NCI-H1092 (cell line): ENCODE measurements at regions not wholly inside any gene's neighbourhood (a gene's known extent, or its start where the extent isn't known, plus 50 kb on each side); places are given as distances from the start of the nearest gene placed in this dataset.
"Not testable (repeated sequence)": the region's sequence is repeated elsewhere in the genome, so short reads cannot be mapped to it uniquely, and the experiment has no call there.

ENCODE experiments used
- DNase-seq: peaks from one replicate; lab custom pipeline; 2025; lab: John Stamatoyannopoulos, UW

DNA sequence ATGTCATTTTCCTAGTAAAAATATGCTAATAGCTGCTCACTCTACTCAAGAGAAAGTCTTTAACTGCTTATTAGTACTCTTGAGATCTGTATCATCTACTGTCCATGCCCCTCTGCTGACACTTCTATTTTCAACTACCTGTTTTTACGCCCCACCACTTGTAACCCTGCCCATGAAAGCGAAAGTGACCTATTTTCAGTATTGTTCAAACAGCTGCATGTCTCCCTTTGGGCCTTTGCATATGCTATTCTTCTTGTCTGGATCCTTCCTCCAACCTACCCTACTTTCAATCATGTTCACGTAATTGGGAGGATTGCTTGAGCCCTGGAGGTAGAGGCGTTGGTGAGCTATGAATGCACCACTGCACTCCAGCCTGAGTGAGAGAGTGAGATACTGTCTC is 1481.3 kb downstream of the GATA3 start:
- DNase-seq = no peak

DNA sequence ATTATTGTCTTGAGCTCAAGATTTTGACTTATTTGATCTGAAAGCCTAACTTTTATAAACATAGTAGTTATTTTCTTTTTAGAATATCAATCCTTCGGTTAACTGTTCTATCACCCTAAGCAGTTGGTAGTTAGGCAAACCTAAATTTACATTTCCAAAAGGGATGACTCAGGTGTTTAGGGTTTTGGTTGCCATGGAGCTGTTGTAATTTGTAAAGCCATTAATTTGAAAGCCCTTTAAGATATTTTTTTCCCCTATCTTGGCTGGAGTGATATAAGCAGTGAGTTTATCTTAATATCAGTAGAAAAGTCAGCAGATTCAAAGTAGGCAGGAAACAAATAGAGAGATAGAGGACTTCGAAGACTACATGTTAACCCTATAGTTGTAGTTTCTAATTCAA is 1472.6 kb upstream of the CELF2 start:
- no peak for DNase-seq

DNA sequence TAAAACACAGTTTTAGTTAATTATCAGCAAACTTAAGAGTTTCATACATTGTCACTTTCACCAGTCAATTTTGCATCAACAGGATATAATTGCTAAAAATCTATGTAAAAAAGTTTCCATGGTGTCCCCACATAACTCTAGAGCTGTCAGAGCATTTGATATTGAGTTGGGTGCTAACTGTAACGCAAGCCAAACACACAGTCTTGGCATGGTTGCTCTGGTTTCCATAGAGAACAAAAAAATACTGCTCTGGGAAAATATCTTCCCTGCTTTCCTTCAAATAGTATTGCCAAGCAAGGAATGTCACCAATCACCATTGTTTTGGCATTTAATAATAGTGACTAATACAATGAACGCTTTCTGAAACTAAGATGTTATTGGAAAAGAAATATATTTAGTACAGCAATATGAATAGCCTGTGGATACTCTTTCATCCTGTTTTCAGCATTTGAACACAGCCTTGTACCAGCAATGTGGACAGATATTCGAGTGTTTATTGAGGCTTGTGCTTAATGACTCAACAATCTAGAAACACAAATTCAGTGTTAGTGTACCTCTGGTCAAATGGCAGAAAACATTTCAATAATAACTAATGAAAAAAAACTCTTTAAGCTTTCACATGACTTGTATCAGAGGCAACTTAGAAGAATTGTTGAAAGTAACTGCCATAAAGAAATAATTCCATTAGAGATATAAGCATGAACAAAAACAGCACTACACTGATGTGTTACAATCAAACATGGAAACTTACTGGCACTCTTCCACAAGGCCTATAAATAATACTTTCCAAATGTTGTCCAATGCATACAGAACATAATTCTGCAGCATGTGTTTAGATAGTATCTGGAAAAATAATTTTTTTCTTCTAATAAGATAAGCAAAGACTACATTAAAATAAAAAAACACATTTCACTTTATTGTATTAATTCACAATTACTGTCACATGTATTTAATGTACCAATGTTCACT is 1469.5 kb upstream of the CELF2 start:
- DNase-seq = no peak

DNA sequence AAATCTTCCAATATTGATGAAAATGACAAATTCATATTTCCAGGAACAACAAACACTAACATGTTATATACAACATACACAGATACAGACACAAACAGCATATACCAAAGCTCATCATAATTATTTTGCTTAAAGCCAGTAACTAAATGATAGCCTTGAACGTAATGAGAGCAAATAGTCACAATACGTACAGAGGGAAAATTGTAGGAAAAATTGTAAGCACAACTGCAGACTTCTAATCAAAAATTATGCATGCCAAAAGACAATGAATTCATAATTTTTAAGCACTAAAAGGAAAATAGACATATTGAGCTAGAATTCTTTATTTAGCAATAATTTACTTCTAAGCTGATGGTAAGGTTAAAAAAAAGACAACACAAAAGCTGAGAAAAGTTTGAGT is 1466.9 kb upstream of the CELF2 start:
- no peak for DNase-seq

DNA sequence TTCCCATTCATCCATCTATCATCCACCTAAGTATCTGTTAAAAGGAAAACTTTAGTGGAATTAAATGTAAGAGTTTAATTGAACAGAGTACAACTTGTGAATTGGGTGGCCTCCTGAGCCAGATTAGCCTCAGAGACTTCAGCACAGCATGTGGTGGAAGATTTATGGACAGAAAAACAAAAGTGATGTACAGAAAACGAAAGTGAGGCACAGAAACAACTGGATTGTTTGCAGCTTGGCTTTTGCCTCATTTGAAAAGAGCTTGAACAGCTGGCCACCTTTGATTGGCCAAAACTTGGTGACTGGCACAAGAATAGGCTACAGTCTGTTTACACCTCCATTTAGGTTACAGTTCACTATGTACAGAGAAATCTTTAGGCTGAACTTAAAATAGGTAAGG is 1463.4 kb upstream of the CELF2 start:
- DNase-seq = no peak

DNA sequence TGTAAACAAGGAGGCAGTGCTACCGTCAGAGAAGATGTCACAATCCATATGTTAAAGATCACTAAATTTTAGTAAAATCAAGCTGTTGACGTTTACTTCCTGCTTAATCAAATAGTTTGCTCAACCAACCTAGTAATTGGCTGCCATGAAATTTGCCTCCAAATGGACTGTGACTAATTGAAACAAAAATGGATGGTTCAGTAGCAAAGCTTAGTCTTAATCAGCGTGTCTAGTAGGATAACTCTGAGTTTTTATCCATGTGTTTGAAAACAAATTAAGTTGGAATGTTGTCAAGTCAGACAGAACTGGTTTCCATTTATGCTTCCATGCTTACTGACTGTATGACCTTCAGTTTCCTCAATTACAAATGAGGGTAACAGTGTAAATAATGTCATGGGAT is 1456.7 kb upstream of the CELF2 start:
- DNase-seq = no peak

DNA sequence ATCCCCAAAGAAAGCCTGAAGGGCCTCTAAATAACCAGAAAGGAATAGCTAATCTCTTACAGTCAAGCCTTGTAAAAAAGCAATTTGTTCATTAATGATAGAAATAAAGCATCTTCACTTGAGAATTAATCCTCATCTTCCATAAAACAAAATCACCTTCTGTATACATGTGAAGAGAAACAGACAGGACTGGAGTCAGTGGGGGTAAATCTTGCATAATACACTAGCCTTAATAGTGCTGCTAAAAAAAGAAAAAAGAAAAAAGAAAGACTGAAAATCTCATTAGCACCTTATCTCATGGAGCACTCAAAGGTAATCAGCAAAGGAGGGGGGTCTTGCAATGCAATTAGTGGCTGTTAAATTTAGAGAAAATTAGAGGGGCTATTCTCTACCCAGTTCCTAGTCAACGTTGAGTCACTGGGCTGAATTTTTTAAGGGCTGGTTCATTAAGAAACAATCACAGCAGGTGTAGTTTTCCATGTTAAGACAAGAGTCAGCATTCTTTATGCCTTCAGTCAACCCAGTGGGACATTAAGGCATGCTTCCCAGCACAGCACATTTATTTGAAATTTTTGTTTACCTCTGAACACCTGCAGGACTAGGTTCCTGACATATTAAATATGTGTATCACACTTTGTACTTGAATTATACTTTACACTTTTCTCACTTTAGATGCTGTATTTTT is 1455.7 kb upstream of the CELF2 start:
- no peak for DNase-seq

DNA sequence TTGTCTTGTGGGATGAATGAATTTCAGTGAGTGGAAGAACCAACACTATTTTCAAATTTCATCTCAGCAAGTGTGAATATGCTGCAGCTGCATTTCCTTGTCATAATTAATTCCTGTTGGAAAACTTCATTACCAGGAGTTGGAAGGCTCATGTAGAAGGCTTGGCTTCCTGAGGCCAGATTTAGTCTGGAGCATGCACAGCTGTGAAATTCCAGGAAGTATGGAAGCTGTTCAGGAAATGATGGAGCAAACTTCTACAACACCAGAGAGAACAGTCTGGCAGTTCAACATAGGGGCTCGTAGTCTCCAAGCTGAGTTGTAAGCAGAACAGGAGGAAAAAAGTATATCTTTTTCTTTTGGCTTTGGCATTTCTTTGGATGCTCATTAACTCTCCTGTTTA is 1439.9 kb upstream of the CELF2 start:
- no peak for DNase-seq

DNA sequence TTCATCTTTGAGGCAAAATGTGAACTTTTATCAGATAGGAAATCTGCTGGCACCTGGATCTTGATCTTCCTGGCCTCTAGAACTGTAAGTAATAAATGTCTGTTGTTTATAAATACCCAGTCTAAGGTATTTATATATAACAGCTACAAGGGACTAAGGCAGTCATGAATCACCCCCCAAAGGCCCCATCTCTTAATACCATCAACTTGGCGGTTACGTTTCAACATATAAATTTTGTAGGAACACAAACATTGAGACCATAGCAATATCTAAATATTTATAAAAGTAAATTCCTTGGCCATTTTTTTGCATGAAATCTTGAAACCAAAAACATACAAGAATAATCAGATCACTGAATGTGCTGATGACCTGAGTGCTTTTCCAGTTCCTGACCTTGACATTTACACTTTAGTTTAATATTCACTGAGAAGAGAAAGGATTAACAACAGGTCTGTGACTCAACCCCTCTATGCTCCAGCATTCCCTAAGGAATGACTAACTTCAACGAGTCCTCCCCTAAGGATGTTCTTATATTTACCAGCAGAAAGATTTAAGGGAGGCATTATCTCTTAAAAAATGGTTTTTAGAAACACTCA is 1438.5 kb upstream of the CELF2 start:
- no peak for DNase-seq

DNA sequence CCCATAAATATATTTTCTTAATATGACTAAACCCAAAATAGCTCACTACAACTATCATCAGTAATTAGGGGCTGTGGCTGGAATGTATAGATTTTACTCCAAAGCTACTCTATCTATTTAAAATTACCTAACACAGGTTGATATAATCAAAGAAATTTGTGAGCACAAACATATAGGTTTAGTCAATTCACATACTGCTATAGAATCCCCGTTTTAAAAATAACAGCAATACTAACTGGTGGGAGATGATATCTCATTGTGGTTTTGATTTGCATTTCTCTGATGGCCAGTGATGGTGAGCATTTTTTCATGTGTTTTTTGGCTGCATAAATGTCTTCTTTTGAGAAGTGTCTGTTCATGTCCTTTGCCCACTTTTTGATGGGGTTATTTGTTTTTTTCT is 1434.9 kb upstream of the CELF2 start:
- DNase-seq = not testable (repeated sequence)

DNA sequence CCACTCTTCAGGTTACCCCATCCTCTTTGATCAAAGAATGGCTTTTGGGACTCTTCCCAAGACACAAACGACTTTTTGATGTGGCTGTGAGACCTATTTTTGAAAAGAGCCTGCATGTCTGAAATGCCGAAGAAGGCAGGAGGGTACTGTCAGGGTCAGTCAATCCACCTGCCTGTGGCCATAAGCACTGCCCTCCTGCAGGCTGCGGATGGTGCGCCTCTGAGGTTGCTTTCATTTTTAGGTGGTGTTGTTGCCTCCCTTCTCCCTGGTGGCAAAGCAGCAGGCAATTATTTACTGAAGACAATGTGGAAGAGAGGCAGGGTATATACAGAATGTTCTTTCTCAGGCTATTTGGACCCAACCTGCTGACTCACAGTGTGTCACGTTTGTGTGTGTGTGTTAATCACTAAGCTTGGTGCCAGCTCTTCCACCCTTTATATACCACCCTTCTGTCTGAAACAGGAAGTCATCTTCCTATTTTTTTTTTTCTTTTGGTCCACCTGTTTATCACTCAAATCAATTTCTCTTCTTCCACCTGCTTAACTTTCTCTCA is 1421.2 kb upstream of the CELF2 start:
- no peak for DNase-seq

DNA sequence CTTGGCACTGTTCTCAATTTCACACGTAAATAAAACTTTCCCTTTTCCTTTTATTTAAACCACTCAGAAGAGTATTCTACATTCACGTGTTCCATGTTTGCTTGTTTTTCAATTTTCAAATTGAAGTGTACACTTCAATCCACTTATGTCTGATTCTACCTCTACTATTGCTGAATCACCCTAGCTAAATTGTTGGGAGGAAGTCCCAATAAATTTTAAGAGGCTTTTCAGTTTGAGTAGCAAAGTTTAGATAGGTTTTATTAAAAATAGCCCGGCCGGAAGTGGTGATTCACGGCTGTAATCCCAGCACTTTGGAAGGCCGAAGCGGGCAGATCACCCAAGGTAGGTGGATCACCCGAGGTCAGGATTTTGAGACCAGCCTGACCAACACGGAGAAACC is 1414.7 kb upstream of the CELF2 start:
- DNase-seq = no peak

DNA sequence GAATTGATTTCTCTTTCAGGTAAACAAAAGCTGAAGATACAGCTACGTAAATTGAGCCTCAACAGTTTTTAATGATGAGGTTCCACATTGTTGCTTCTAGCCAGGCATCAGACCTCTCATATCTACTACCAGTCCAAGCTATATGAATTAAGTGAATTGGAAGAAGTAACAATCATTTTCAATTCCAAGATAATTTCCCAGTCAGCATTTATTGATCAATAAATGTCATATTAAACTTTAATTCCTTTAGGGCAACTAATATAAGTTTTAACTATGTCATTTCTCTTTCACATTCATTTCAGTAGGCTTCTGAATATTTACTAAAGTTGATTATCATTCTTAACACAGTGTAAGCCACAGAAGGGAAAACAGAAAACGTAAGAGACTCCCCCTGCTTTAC is 1413.7 kb upstream of the CELF2 start:
- no peak for DNase-seq

DNA sequence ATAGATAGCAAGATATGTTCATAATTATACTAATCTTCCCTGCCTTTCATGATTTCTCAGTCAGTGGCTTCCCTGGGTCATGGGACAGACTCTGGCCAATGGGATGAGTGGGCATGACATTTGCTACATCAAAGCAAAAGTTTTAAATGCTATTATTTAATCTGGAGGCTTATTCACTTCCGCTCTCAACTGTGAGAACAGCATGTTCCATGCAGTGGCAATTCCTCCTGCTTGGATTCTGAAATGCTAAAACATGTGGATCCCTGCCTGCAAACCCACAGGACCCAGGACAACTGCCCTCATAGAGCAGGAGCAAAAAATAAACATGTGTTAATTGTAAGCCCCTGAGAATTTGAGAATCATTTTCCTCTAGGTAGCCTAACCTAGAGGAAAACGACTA is 1412.4 kb upstream of the CELF2 start:
- no peak for DNase-seq

DNA sequence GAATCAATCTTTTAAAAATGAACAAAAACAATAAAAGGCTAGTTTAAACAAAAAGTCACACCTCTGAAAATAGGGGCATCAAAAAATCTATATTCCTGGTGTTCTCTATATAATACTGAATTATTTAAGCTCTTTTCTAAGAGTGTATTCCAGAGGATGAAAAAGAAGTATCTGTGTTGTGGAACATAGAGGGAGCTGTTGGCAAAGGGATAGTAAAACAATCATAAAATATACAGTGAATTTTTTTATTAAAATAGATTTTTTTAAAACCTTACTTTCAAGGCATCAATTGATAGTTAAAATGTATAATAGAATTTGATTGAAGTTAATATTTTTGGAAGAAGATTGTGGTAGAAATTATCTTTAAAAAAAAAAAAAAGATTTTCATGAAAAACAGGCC is 1409.1 kb upstream of the CELF2 start:
- no peak for DNase-seq

DNA sequence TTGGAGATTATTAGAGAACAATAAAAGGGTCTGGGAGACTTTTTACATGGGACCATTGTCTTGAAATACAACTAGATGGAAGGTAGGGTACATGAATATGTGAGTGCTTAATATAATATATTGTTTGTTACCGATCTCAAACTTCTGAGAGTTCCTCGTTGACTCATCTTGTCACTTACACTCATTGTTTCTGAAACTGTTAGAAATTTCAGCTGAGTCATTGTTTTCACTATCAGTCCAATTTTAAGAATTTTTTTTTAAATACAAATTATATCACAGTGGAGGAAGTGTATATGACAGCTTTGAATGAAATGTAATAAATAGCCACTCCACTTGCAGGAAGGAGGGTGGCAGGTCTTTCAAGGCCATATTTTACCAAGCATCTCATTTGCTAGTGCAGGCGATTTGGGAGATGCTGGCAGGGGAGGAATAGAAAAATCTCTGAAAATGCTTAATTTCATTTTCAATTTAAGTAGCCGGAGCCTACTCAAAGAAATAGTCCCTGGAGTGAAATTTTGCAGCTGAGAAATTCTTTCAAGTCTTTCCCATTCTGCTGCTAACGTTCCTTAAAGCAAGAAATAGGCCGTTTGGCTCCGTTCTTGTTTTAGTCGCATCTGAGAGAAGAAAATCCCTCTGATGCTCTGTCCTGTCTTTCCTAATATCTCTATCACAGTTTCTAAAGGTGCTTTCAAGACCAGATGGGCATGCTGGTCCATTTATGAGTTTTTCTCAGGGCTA is 1404.2 kb upstream of the CELF2 start:
- no peak for DNase-seq

DNA sequence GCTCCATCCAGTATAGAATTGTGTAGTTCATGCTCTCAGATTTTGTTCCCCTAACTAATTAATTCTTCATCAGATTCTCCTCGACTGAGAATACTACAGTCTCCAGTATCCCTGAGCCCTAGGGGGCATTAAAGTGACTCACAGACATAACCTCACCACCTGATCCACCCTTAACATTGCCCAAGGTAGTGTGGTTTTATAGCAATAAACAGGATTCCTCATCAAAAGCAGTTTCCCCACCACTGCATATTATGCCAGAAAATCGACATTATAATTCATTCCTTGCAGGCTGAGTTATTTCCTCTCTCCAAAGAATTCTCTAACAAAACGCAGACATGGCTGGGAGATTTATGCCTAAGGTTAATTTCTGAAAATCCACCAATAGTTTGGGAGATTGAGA is 1402.5 kb upstream of the CELF2 start:
- DNase-seq = no peak

DNA sequence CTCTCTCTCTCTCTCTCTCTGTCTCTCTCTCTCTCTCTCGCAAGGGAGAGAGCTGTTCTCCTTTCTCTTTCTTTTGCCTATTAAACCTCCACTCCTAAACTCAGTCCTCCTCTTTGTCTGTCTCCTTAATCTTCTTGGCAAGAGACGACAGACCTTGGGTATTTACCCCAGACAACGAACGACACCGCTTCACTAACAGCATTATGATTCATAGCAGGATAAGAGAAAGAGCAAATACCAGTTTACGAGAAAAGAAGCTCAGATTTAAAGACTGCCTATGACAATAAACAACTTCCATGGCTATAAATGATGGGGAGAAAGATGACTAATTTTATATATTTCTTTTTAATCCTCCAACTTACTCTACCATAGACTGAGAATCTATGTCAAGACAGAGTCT is 1396.5 kb upstream of the CELF2 start:
- DNase-seq = no peak

DNA sequence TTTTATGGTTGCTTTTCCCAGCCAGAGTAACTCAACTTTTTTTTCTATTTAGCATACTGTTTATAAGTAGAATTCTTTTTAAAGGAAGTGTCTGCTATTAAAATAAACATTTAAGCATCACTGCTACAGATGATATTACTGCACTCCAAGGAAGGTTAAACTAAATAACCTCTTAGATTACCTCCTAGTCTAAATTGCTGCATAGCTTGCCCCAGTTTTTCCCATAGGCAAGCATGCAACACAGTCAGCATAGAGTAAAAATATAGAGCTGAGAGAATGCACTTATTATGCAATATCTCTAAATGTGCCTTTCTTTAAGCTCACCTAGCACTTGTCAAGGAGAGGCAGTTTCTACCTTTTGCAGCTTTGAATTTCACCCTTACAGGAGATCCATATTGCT is 1392.4 kb upstream of the CELF2 start:
- no peak for DNase-seq

DNA sequence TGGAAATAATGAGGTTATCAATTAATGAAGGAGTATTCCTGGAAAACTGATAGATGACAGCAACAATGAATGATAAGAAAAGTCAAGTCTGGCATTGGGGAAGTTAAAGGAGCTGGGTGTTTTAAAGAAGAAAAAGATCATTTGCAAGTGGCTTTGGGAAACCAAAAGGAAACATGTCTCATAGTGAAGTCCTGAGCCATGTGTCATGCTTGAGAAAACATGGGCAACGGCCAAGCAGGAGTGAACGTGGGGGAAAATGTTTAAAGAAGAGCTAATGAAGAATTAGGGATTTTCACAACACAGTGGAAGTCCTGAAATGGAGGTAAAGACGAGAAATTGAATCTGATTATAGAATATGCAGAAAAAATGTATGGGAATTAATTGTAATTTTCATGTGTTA is 1383.2 kb upstream of the CELF2 start:
- no peak for DNase-seq

DNA sequence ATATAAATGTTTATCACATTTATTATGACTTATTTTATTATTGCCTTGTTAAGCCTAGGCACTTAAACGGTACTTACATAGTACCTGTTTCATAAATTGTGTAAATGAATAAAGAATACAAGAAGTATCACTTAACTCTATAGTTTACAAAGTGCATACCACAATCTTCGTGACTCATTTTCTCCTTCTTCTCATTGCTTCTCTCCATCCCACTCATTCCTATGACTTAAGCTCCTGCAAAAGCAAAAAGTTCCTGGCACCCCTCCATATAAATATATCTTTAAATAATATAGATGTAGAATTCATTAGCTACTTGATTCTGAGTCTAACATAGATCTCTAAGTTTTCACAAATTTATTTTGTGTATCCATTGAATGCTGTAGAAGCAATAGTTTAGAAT is 1382.0 kb upstream of the CELF2 start:
- DNase-seq = no peak

DNA sequence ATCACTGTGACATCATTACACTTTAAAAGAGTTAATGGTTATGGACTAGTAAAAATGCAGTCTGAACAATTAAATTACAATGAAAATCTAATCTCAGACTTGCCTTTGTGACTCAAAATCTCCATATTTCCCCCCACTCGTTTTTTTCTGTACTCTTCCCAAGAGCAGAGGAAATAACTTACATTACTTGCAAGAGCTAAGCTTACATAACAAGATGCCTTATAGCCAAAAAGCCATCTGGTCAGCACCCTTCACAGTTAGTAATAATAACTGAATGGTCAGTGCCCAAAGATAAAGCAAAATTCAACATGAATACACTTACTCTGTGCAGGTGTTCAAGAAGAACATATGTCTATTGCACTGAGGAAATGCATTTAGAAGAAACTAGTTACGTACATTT is 1381.5 kb upstream of the CELF2 start:
- DNase-seq = no peak
